HEK293 (cell line): ENCODE measurements at regions not wholly inside any gene's neighbourhood (a gene's known extent, or its start where the extent isn't known, plus 50 kb on each side); places are given as distances from the start of the nearest gene placed in this dataset.

Experiments used
- TCF7L2 ChIP-seq: IDR thresholded peaks from 2 replicates; pipeline ENCODE4 v1.6.1; 2011; ENCODE audit warnings: low read depth, mild to moderate bottlenecking, inconsistent platforms, low read length, moderate library complexity, borderline replicate concordance
- ZNF19 ChIP-seq: fragments of 450-650 bp; formaldehyde crosslinking; IDR thresholded peaks from 2 replicates; pipeline ENCODE4; 2016; ENCODE audit warnings: missing biosample characterization, missing genetic modification characterization, low read depth
- ZNF501 ChIP-seq: fragments of 450-650 bp; formaldehyde crosslinking; IDR thresholded peaks from 2 replicates; pipeline ENCODE4 v1.5.1; 2016; ENCODE audit warnings: missing biosample characterization, missing genetic modification characterization
- TF ChIP-seq, protein P1 (sequence below): fragments of 450-650 bp; formaldehyde crosslinking; IDR thresholded peaks from 2 replicates; pipeline ENCODE4 v1.5.1; 2016; ENCODE audit warnings: missing biosample characterization, missing genetic modification characterization
- TF ChIP-seq, protein P2 (sequence below): fragments of 450-650 bp; formaldehyde crosslinking; IDR thresholded peaks from 2 replicates; pipeline ENCODE4 v1.5.1; 2016; ENCODE audit warnings: missing biosample characterization, missing genetic modification characterization
- TF ChIP-seq, protein P3 (sequence below): fragments of 450-650 bp; formaldehyde crosslinking; IDR thresholded peaks from 2 replicates; pipeline ENCODE4 v1.5.1; 2016; ENCODE audit warnings: missing biosample characterization, missing genetic modification characterization

DNA sequence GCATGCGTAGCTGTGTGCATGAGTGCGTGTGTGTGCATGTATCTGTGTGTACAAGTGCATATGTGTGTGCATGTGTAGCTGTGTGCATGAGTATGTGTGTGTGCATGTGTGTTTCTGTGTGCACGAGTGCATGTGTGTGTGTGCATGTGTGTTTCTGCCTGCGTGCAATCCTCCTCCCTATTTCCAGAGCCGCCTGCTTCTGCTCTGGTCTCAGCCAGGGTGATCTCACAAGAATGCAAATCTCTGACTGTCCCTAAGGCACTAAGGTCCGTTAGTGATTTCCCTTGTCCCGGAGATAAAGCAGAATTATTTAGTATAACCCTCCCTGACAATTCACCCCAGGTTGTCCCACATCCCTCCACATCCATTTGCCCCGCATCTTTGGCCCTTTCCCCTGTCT is 530.3 kb downstream of the TCERG1L start:
- TF ChIP-seq ZNF501 (tag by site-specific recombination) (no peak), ZNF19 (tag by site-specific recombination) (no peak), TCF7L2 (no peak)
- TF ChIP-seq, protein P1, sequence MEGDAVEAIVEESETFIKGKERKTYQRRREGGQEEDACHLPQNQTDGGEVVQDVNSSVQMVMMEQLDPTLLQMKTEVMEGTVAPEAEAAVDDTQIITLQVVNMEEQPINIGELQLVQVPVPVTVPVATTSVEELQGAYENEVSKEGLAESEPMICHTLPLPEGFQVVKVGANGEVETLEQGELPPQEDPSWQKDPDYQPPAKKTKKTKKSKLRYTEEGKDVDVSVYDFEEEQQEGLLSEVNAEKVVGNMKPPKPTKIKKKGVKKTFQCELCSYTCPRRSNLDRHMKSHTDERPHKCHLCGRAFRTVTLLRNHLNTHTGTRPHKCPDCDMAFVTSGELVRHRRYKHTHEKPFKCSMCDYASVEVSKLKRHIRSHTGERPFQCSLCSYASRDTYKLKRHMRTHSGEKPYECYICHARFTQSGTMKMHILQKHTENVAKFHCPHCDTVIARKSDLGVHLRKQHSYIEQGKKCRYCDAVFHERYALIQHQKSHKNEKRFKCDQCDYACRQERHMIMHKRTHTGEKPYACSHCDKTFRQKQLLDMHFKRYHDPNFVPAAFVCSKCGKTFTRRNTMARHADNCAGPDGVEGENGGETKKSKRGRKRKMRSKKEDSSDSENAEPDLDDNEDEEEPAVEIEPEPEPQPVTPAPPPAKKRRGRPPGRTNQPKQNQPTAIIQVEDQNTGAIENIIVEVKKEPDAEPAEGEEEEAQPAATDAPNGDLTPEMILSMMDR, result no peak
- TF ChIP-seq, protein P2, sequence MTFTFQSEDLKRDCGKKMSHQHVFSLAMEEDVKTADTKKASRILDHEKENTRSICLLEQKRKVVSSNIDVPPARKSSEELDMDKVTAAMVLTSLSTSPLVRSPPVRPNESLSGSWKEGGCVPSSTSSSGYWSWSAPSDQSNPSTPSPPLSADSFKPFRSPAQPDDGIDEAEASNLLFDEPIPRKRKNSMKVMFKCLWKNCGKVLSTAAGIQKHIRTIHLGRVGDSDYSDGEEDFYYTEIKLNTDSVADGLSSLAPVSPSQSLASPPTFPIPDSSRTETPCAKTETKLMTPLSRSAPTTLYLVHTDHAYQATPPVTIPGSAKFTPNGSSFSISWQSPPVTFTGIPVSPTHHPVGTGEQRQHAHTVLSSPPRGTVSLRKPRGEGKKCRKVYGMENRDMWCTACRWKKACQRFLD (tag by site-specific recombination), result no peak
- TF ChIP-seq, protein P3, sequence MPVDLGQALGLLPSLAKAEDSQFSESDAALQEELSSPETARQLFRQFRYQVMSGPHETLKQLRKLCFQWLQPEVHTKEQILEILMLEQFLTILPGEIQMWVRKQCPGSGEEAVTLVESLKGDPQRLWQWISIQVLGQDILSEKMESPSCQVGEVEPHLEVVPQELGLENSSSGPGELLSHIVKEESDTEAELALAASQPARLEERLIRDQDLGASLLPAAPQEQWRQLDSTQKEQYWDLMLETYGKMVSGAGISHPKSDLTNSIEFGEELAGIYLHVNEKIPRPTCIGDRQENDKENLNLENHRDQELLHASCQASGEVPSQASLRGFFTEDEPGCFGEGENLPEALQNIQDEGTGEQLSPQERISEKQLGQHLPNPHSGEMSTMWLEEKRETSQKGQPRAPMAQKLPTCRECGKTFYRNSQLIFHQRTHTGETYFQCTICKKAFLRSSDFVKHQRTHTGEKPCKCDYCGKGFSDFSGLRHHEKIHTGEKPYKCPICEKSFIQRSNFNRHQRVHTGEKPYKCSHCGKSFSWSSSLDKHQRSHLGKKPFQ (tag by site-specific recombination), result no peak
